GM12865 (cell line): ENCODE measurements at regions not wholly inside any gene's neighbourhood (a gene's known extent, or its start where the extent isn't known, plus 50 kb on each side); places are given as distances from the start of the nearest gene placed in this dataset.

Source experiments
- DNase-seq: peaks from one replicate; pipeline ENCODE4 v3.0.0; 2010; ENCODE audit warnings: low read depth
- H3K4me3 ChIP-seq: 2 replicates; pipeline ENCODE4 v1.5.1; 2011; ENCODE audit warnings: mild to moderate bottlenecking, low read depth, low read length, control low read depth
- TF ChIP-seq, protein P1 (sequence below): IDR thresholded peaks from 2 replicates; pipeline ENCODE4 v1.5.1; 2011; ENCODE audit warnings: low read length, control low read depth, low read depth, inconsistent platforms; ENCODE audit not compliant: insufficient read depth; ENCODE audit errors: missing control alignments

DNA sequence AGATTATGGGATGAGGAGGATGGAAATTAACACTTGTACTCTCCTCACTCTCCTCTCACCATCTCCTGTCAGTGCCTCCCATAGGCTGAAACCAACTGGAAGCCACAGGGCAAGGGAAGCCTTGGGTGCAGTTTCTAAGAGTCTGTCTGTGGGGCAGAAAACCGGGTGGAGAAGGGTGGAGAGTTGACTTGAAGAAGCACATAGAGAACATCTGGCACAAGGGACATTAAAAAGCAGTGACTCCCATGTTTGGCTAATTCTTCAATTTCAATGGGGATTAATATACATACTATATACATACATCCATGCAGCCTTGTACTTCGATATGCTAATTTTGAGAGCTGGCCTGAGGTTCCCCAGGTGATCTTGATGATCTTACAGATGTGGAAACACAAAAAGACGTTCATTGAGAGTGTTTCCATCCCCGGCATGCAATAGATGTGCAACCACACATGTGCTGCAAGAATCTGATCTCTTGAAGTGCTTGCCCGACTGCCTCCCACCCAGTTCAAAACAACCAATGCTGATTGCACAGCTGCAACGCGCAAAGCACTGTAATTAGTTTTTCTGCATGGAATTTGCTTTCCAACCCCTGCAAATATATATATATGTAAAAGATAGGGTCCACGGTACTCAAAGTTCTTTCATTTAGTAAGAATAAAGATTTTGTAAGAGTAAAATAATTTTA lies 121.9 kb upstream of the TMC3 start:
- DNase-seq, result no peak
- H3K4me3 ChIP-seq, result no peak overlapping the region
- TF ChIP-seq, protein P1, sequence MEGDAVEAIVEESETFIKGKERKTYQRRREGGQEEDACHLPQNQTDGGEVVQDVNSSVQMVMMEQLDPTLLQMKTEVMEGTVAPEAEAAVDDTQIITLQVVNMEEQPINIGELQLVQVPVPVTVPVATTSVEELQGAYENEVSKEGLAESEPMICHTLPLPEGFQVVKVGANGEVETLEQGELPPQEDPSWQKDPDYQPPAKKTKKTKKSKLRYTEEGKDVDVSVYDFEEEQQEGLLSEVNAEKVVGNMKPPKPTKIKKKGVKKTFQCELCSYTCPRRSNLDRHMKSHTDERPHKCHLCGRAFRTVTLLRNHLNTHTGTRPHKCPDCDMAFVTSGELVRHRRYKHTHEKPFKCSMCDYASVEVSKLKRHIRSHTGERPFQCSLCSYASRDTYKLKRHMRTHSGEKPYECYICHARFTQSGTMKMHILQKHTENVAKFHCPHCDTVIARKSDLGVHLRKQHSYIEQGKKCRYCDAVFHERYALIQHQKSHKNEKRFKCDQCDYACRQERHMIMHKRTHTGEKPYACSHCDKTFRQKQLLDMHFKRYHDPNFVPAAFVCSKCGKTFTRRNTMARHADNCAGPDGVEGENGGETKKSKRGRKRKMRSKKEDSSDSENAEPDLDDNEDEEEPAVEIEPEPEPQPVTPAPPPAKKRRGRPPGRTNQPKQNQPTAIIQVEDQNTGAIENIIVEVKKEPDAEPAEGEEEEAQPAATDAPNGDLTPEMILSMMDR, result no peak

DNA sequence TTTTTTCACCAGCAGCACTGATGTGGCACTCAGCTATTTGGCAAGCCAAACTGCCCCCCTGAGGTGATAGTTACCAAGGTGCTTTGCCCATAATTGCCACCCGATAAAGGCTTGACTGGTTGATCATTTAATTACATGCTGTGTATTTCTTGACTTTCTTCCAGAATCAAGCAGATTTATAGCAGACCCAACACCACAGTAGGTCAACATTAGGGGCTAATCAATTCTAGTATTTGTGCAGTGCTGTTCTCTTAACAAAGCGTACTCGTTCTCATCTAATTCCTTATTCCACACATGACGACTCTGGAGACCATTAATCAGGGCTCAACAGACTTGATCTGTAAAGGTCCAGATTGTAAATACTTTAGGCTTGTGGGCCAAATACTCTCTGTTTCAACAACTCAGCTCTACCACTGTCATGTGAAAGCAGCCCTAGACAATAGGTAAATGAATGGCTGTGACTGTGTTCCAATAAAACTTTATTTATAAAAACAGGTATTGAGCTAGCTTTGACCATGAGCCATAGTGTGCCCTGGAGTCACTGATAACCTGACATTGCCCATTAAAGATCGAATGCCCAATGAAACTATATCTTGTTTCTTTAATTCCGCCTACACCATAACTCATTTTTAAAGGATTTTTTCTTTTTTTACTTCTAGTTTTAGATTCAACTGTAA lies 119.1 kb upstream of the TMC3 start:
- H3K4me3 ChIP-seq, result no peak overlapping the region
- TF ChIP-seq, protein P1, result no peak
- no peak for DNase-seq

DNA sequence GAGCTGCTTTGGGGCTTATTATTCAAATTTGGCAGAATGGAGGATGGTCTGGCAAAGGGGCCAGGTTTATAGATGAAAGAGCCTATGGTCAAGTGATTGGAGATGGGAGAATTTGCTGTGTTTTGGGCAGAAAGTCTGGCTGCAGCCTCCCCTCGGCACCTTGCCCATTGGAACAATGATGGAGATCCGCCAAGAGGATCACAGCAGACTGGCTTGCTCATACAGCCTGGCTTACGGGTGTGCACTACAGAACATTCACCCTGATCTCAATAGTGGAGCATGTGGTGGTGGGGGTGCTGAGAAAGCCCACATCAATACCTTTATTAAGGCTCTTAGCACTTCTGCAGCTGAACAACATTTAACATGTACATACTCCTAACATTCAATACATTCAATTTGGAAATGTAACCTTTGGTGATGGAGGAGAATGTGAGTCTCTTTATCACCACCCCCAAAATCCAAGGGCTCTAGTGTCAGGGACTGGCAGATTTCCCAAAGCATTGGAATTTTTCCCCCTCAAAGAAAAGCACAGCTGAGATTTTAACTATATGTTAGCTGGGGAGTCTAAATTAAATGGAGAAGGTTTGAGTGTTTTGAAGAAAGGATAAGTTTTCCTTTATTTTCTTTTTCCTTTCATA lies 118.4 kb upstream of the TMC3 start:
- no peak for DNase-seq
- H3K4me3 ChIP-seq, result no peak overlapping the region
- TF ChIP-seq, protein P1, result no peak

DNA sequence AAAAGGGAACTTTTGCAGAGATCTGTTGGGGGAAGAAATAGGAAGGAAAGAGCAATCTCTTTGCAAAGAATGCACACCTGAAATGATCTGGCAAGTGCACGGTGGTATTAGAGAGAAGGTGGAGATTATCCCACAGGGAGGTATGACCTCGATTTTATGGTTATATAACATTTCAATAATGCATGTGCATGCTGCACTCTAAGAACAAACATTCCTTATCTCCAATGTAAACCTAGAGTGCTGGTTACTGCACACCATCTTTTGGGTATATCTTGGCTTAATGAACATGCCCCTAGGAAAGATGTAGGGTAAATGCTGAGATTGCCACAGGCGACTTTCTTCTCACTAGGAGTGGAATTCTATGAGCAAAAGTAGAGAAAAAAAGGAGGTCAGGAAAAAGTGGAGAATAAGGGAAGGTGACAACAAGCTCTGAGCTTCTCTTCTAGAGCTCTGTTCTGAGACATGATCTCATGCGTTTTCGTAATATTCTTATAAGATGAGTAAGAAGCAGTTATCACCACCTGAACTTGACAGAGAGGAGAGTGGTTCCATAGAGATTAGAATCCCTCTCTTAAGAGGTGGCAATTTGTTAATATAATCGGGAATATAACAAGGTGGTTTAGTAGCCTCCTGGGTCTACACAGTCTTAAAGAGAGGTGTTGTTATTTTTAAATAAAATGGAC lies 117.5 kb upstream of the TMC3 start:
- TF ChIP-seq, protein P1, result no peak
- H3K4me3 ChIP-seq, result no peak overlapping the region
- no peak for DNase-seq

DNA sequence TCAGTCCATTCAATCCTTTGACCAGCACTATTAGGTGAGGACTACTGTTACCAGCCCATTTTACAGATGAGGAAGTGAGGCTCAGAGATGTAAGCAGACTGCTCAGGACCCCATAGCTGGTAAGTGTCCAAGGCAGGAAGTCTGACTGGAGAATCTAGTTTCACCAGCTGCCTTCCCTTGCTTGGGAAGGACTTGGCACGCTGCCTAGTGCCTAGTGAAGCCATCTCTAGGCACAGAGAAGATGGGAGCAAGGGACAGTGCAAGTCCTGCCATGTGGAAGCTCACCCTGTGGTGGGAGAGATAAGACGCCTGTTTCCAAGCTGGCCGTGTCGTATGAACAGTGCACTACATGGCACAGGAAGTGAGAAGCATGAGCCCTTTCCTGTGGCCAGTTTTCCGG lies 111.8 kb upstream of the TMC3 start:
- DNase-seq, result no peak
- TF ChIP-seq, protein P1, result no peak
- no peak overlapping the region for H3K4me3 ChIP-seq

DNA sequence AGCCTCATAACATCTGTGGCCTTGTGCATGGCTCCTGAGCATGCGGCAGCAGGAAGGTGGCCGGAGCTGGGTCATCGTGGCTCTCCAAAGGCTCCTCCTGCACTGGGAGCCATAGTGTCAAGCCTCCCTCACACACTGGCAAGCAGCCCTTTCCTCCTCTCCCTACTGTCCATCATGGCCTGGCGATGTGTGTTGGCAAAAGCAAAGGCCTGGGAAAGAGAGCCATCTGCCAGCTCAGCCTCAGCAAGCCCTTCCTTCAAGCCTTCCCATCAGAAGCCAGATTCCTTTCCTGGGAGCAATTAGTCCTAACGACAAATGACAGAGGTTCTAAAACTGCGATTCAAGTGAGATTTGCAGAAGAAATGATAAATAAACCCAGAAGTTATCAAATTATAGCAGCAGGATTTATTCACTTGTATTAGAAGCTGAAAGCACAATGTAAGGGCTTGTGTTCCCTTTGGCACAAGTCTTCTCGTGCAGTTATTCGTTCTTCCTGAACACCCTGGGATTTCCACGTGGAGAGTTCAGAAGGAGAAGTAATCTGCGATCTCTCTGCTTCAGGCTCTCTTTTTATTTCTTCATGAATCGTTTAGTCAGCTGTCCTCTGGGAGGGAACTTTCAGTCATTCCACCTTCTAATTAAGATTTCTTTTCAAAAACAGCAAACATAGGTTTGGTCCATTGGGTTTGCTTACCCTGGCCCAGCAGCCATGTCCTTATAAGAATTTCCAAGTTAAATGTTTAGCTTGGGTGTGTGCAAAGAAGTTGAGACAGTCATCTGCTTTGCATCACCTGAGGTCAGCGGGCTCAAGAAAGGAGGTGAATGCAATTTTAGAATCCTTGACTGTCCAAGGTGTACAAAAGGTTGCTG lies 110.3 kb upstream of the TMC3 start:
- TF ChIP-seq, protein P1, result no peak

More for the DNA sequence above, 110.3 kb upstream of the TMC3 start:
- no peak overlapping the region for H3K4me3 ChIP-seq
- DNase-seq, result no peak
